HepG2 (cell line): ENCODE measurements at regions not wholly inside any gene's neighbourhood (a gene's known extent, or its start where the extent isn't known, plus 50 kb on each side); places are given as distances from the start of the nearest gene placed in this dataset.

Source experiments
- ATAC-seq: fragments of 200-7000 bp; cut with Tn5 transposase; 3 replicates; pipeline ENCODE4 v1.9.1; 2020; ENCODE audit warnings: mild to moderate bottlenecking, moderate library complexity
- BruUV-seq: library from RNA; stranded (reverse); fragments of 400-500 nt; replicated peaks from 2 replicates; lab custom pipeline; 2021; lab: Mats Ljungman, UMichigan
- CTCF ChIA-PET: fragments of 300-600 bp; formaldehyde crosslinking; extraction: SDS; loops from one replicate; lab custom pipeline; 2021; ENCODE audit warnings: low total read pairs, inconsistent platforms, low intra/inter-chr PET ratio; lab: Yijun Ruan, JAX
- POLR2A ChIA-PET: fragments of 350-600 bp; sonication (Branson Sonifier 250); formaldehyde crosslinking; loops from one replicate; lab custom pipeline; 2020; ENCODE audit warnings: antibody characterized with exemption, inconsistent platforms; lab: Yijun Ruan, JAX
- DNase-seq: peaks from one replicate; pipeline ENCODE4 v3.0.0-alpha.2; 2015; ENCODE audit warnings: low spot score
- FAIRE-seq: peaks from 3 replicates; lab custom pipeline; 2011; peaks lifted over from hg19 to GRCh38; lab: Jason Lieb, UNC
- H2AFZ ChIP-seq: one replicate; pipeline ENCODE4 v1.6.1; 2011; ENCODE audit warnings: low read length, inconsistent platforms
- H3K27ac ChIP-seq: fragments of 300-600 bp; 3 replicates; pipeline ENCODE4 v1.8.0; 2011; ENCODE audit warnings: mixed run types, mild to moderate bottlenecking, mixed read lengths, low read length, inconsistent platforms; ENCODE audit not compliant: insufficient read depth; ENCODE audit errors: extremely low read length
- H3K27me3 ChIP-seq, 2 experiments: fragments of 200-600 bp in 1 of 2; 2 replicates in 1 of 2; 3 replicates in 1 of 2; pipeline versions ENCODE4 v1.6.0 to v1.8.0; 2011; ENCODE audit warnings: low read length in 2 of 2, mild to moderate bottlenecking in 2 of 2, moderate library complexity in 2 of 2, inconsistent platforms in 1 of 2; ENCODE audit not compliant: insufficient read depth in 2 of 2, control insufficient read depth in 1 of 2
- H3K36me3 ChIP-seq, 2 experiments: fragments of 200-600 bp in 1 of 2; replicated peaks in 1 of 2; 2 replicates in 1 of 2; 3 replicates in 1 of 2; pipeline versions ENCODE4 v1.5.1 to v1.8.0; 2011; ENCODE audit warnings: low read length in 2 of 2, inconsistent platforms in 1 of 2; ENCODE audit not compliant: insufficient read depth in 2 of 2, control insufficient read depth in 1 of 2
- H3K4me1 ChIP-seq: 2 replicates; pipeline ENCODE4 v1.5.1; 2012; ENCODE audit warnings: low read length, inconsistent platforms; ENCODE audit not compliant: insufficient read depth
- H3K4me2 ChIP-seq: 2 replicates; pipeline ENCODE4 v1.6.0; 2011; ENCODE audit warnings: low read depth, low read length, inconsistent platforms
- H3K4me3 ChIP-seq, 3 experiments: fragments of 200-600 bp in 1 of 3; sonication (generic), shearing (Covaris generic) in 1 of 3; replicated peaks in 1 of 3; 2 replicates each; pipeline ENCODE4 v1.5.1; 2011 to 2016; ENCODE audit warnings: low read length in 3 of 3, inconsistent platforms in 2 of 3, low read depth in 2 of 3, mild to moderate bottlenecking in 2 of 3, control low read depth in 1 of 3, mixed read lengths in 1 of 3; ENCODE audit not compliant: insufficient read depth in 1 of 3
- H3K79me2 ChIP-seq: one replicate; pipeline ENCODE4 v1.6.1; 2011; ENCODE audit warnings: low read length, inconsistent platforms; ENCODE audit not compliant: insufficient read depth
- H3K9ac ChIP-seq: 2 replicates; pipeline ENCODE4 v1.6.0; 2011; ENCODE audit warnings: mild to moderate bottlenecking, low read depth, low read length, inconsistent platforms; ENCODE audit not compliant: insufficient read depth
- H3K9me3 ChIP-seq: 2 replicates; pipeline ENCODE4 v1.5.1; 2012; ENCODE audit warnings: mild to moderate bottlenecking, low read length
- H4K20me1 ChIP-seq: 2 replicates; pipeline ENCODE4 v1.6.0; 2011; ENCODE audit warnings: inconsistent platforms, mild to moderate bottlenecking, low read length, moderate library complexity; ENCODE audit not compliant: insufficient read depth
- ATF2 ChIP-seq: sonication (generic); formaldehyde crosslinking; IDR thresholded peaks from 2 replicates; pipeline ENCODE4 v1.4.0; 2020; ENCODE audit warnings: missing genetic modification reagents
- EP300 ChIP-seq, 3 experiments: sonication (generic) in 1 of 3; formaldehyde crosslinking in 1 of 3; IDR thresholded peaks; 2 replicates each; pipeline versions ENCODE4 v1.5.1 to v1.6.1; 2011 to 2020; ENCODE audit warnings: low read depth in 2 of 3, low read length in 2 of 3, borderline replicate concordance in 1 of 3, improper control_type of control experiment in 1 of 3, mild to moderate bottlenecking in 1 of 3, missing genetic modification reagents in 1 of 3, moderate library complexity in 1 of 3
- ESRRA ChIP-seq: sonication (generic); formaldehyde crosslinking; IDR thresholded peaks from 2 replicates; pipeline ENCODE4 v1.5.1; 2020; ENCODE audit warnings: mild to moderate bottlenecking, low read depth, missing genetic modification reagents
- KLF9 ChIP-seq: IDR thresholded peaks from 2 replicates; pipeline ENCODE4 v1.6.1; 2016; ENCODE audit warnings: low read depth
- KMT2A ChIP-seq: sonication (generic); formaldehyde crosslinking; IDR thresholded peaks from 2 replicates; pipeline ENCODE4 v1.4.0; 2020; ENCODE audit warnings: missing genetic modification reagents
- NCOA2 ChIP-seq: sonication (generic); formaldehyde crosslinking; IDR thresholded peaks from 2 replicates; pipeline ENCODE4 v1.8.0; 2022; ENCODE audit warnings: inconsistent platforms
- PCBP1 ChIP-seq: fragments of 200-400 bp; formaldehyde crosslinking; IDR thresholded peaks from 2 replicates; pipeline ENCODE4 v1.6.1; 2017; ENCODE audit warnings: mild to moderate bottlenecking, low read depth, low read length, borderline replicate concordance
- PHF20 ChIP-seq: sonication (generic); formaldehyde crosslinking; IDR thresholded peaks from 2 replicates; pipeline ENCODE4 v1.5.0; 2020; ENCODE audit warnings: mild to moderate bottlenecking, missing genetic modification reagents
- RARA ChIP-seq: IDR thresholded peaks from 2 replicates; pipeline ENCODE4 v1.6.1; 2016; ENCODE audit warnings: missing genetic modification reagents, missing compliant biosample characterization
- STAG1 ChIP-seq: sonication (generic); formaldehyde crosslinking; IDR thresholded peaks from 2 replicates; pipeline ENCODE4 v1.4.0; 2020; ENCODE audit warnings: missing genetic modification reagents
- ZFP36 ChIP-seq: fragments of 150-350 bp; IDR thresholded peaks from 2 replicates; pipeline ENCODE4 v1.6.1; 2018; ENCODE audit warnings: borderline replicate concordance, low read length, low read depth; ENCODE audit not compliant: partially characterized antibody
- ZNF383 ChIP-seq: sonication (generic); formaldehyde crosslinking; IDR thresholded peaks from 2 replicates; pipeline ENCODE4 v1.4.0; 2020; ENCODE audit warnings: missing genetic modification reagents, mild to moderate bottlenecking, borderline replicate concordance
- ZNF547 ChIP-seq: sonication (generic); formaldehyde crosslinking; IDR thresholded peaks from 2 replicates; pipeline ENCODE4 v1.5.1; 2020; ENCODE audit warnings: mild to moderate bottlenecking, missing genetic modification reagents
- ZNF629 ChIP-seq: sonication (generic); formaldehyde crosslinking; conservative IDR thresholded peaks from 2 replicates; pipeline ENCODE4 v1.5.0; 2020; ENCODE audit warnings: missing genetic modification reagents
- ZNF747 ChIP-seq: sonication (generic); formaldehyde crosslinking; IDR thresholded peaks from 2 replicates; pipeline ENCODE4 v1.8.1; 2023; ENCODE audit warnings: missing genetic modification reagents, mild to moderate bottlenecking, borderline replicate concordance
- ZSCAN20 ChIP-seq: sonication (generic); formaldehyde crosslinking; IDR thresholded peaks from 2 replicates; pipeline ENCODE4 v1.4.0; 2020; ENCODE audit warnings: missing genetic modification reagents, mild to moderate bottlenecking, borderline replicate concordance
- WGBS: methylation state at CpG from one replicate; pipeline ENCODE4 v1.1.6; 2017; ENCODE audit warnings: low lambda C conversion rate; 5-methylcytosine and 5-hydroxymethylcytosine counted together
- in situ Hi-C: cut with HindIII; loops from 2 replicates; pipeline ENCODE4 v1.10.0; 2017; ENCODE audit warnings: low pct_unique_long_range_greater_than_20kb; ENCODE audit not compliant: extremely low pct_ligation_motif_present
- intact Hi-C: fragments of 100-400 bp; cut with micrococcal nuclease; formaldehyde crosslinking; loops from one replicate; pipeline ENCODE4 v1.10.0; 2022; ENCODE audit not compliant: unreplicated experiment
- TF ChIP-seq, protein P1 (sequence below), 2 experiments: sonication (generic) in 1 of 2; formaldehyde crosslinking in 1 of 2; IDR thresholded peaks; 2 replicates each; pipeline versions ENCODE4 v1.4.0 to v1.6.1; 2018 to 2020; ENCODE audit warnings: missing genetic modification reagents in 2 of 2, borderline replicate concordance in 1 of 2, low read depth in 1 of 2, mild to moderate bottlenecking in 1 of 2, missing biosample characterization in 1 of 2

- POLR2A ChIA-PET: no interaction called here
- TF ChIP-seq ESRRA (no peak), EP300 (IDR thresholded peaks at IDR 0.05; ENCODE audit: low read depth in 2 of 2, low read length in 2 of 2) (no peak), EP300 (CRISPR knock-in tag; IDR thresholded peaks at IDR 0.05; ENCODE audit: borderline replicate concordance) (no peak), STAG1 (CRISPR knock-in tag) (peak; percentile 79), ZNF629 (CRISPR knock-in tag) (no peak), KMT2A (CRISPR knock-in tag) (no peak), KLF9 (CRISPR knock-in tag) (no peak), ZSCAN20 (no peak), RARA (CRISPR knock-in tag) (no peak), ZNF747 (CRISPR knock-in tag) (no peak), NCOA2 (CRISPR knock-in tag) (no peak), ZNF547 (CRISPR knock-in tag) (no peak), PCBP1 (no peak), ZFP36 (no peak), PHF20 (CRISPR knock-in tag) (no peak), ZNF383 (no peak), ATF2 (no peak)
- TF ChIP-seq, protein P1, sequence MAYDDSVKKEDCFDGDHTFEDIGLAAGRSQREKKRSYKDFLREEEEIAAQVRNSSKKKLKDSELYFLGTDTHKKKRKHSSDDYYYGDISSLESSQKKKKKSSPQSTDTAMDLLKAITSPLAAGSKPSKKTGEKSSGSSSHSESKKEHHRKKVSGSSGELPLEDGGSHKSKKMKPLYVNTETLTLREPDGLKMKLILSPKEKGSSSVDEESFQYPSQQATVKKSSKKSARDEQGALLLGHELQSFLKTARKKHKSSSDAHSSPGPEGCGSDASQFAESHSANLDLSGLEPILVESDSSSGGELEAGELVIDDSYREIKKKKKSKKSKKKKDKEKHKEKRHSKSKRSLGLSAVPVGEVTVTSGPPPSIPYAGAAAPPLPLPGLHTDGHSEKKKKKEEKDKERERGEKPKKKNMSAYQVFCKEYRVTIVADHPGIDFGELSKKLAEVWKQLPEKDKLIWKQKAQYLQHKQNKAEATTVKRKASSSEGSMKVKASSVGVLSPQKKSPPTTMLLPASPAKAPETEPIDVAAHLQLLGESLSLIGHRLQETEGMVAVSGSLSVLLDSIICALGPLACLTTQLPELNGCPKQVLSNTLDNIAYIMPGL (CRISPR knock-in tag; IDR thresholded peaks at IDR 0.05; ENCODE audit: borderline replicate concordance in 1 of 2, low read depth in 1 of 2): no peak
These were observed 521.2 kb upstream of the FANCL start for GRCh38 chr2:58762176-58762781.

More at GRCh38 chr2:58762176-58762781, 521.2 kb upstream of the FANCL start:
- 10% methylated on average over 5 of the region's 5 CpGs for WGBS
- no TSS peak for BruUV-seq
- Histone ChIP-seq H2AFZ (no peak overlapping the region), H4K20me1 (no peaks in the 10 kb centered on the region), H3K9me3 (no peaks in the 10 kb centered on the region), H3K4me3 (no peak overlapping the region), H3K4me1 (no peaks in the 10 kb centered on the region), H3K27me3 (no peaks in the 10 kb centered on the region), H3K4me2 (no peak overlapping the region), H3K27ac (no peak overlapping the region), H3K36me3 (no peaks in the 10 kb centered on the region), H3K79me2 (no peaks in the 10 kb centered on the region), H3K9ac (no peak overlapping the region)
- intact Hi-C loops (loop anchor here (1.0 to 5.0 kb wide), 2 partner anchors 420 to 1820 kb away; no protein-coding TSS in a partner anchor), in situ Hi-C loops (loop anchor here (10.0 to 25.0 kb wide), 2 partner anchors 423 to 1825 kb away; no protein-coding TSS in a partner anchor)
- peak; percentile 35 for DNase-seq
- CTCF ChIA-PET: interaction anchor here (0.8 kb wide), 1 partner anchor 1820 kb away, joined by 3 read pairs; no protein-coding TSS in a partner anchor
- peak; percentile 93 for ATAC-seq
- FAIRE-seq: peak; percentile 63
